OCI-LY7 (cell line): ENCODE measurements at regions not wholly inside any gene's neighbourhood (a gene's known extent, or its start where the extent isn't known, plus 50 kb on each side); places are given as distances from the start of the nearest gene placed in this dataset.

Source experiments
- CTCF ChIP-seq: fragments of 200-600 bp; sonication (generic); conservative IDR thresholded peaks from 2 replicates; pipeline ENCODE4 v1.5.1; 2014; ENCODE audit warnings: mild to moderate bottlenecking, antibody characterized with exemption, low read length, moderate library complexity, mixed read lengths
- EZH2phosphoT487 ChIP-seq: fragments of 200-600 bp; sonication (generic); IDR thresholded peaks from 2 replicates; pipeline ENCODE4 v1.6.1; 2018; ENCODE audit warnings: low read depth, borderline replicate concordance, mild to moderate bottlenecking, mixed run types, antibody characterized with exemption, low read length, moderate library complexity, mixed read lengths

GRCh38 chr5:40141418-40141817 lies 538.3 kb upstream of the PTGER4 start:
- TF ChIP-seq CTCF (no peak), EZH2phosphoT487 (no peak)
